ENCODE measurements at regions not wholly inside any gene's neighbourhood (a gene's known extent, or its start where the extent isn't known, plus 50 kb on each side); places are given as distances from the start of the nearest gene placed in this dataset.

- no peaks in the 10 kb centered on the region for H3K36me3 ChIP-seq
- TF ChIP-seq EP300 (IDR thresholded peaks at IDR 0.05) = no peak
- no peak for TF ChIP-seq CTCF (IDR thresholded peaks at IDR 0.05)
- 82 to 97% (median 85%) methylated on average over 2 of the region's 2 CpGs for WGBS, 5 donors
- H3K27me3 ChIP-seq = no peaks in the 10 kb centered on the region
- peaks cover 0 to 46% (median 28%) of the 10 kb centered on the region in 4 donors for H3K9me3 ChIP-seq
- intact Hi-C loops (cut with DNase I; ENCODE audit: low total_unique reads) = no loop called here
- no peak for DNase-seq
- H3K4me1 ChIP-seq = no peaks in the 10 kb centered on the region
- H3K27ac ChIP-seq = no peak overlapping the region
- H3K4me3 ChIP-seq = no peak overlapping the region
Measured at GRCh38 chrX:40844471-40844870, 109.1 kb upstream of the MED14 start.

- 20 to 52% (median 46%) methylated on average over 5 of the region's 5 CpGs for WGBS, 5 donors
- Histone ChIP-seq H3K4me3 (no peak overlapping the region), H3K27ac (peak overlapping the region in 1 of 5 donors; percentile 29), H3K9me3 (peaks cover 0 to 42% (median 23%) of the 10 kb centered on the region in 4 donors), H3K27me3 (peaks cover 0 to 6% (median 0%) of the 10 kb centered on the region in 3 donors), H3K36me3 (no peaks in the 10 kb centered on the region), H3K4me1 (no peaks in the 10 kb centered on the region)
- intact Hi-C loops (cut with DNase I; ENCODE audit: low total_unique reads) = no loop called here
- TF ChIP-seq POLR2AphosphoS5 (IDR thresholded peaks at IDR 0.05) = no peak
- TF ChIP-seq EP300 (IDR thresholded peaks at IDR 0.05) = no peak
- TF ChIP-seq CTCF (IDR thresholded peaks at IDR 0.05) = no peak
- no peak for TF ChIP-seq POLR2A (IDR thresholded peaks at IDR 0.05)
- DNase-seq = peak in 1 of 2 donors; percentile 88
Measured at GRCh38 chrX:40845331-40845911, 110.1 kb upstream of the MED14 start.

- Histone ChIP-seq H3K27ac (no peak overlapping the region), H3K36me3 (no peaks in the 10 kb centered on the region), H3K4me3 (no peak overlapping the region), H3K27me3 (peaks cover 0 to 8% (median 0%) of the 10 kb centered on the region in 3 donors), H3K9me3 (peaks cover 0 to 7% (median 0%) of the 10 kb centered on the region in 4 donors), H3K4me1 (no peaks in the 10 kb centered on the region)
- no peak for DNase-seq
- WGBS, 5 donors = 68 to 85% (median 73%) methylated on average over 5 of the region's 5 CpGs
- intact Hi-C loops (cut with DNase I; ENCODE audit: low total_unique reads) = no loop called here
- TF ChIP-seq POLR2A (IDR thresholded peaks at IDR 0.05) (no peak), POLR2AphosphoS5 (IDR thresholded peaks at IDR 0.05) (no peak), EP300 (IDR thresholded peaks at IDR 0.05) (no peak), CTCF (IDR thresholded peaks at IDR 0.05) (no peak)
Measured at GRCh38 chrX:40849906-40850823, 114.8 kb upstream of the MED14 start.

- DNase-seq = no peak
- TF ChIP-seq POLR2A (IDR thresholded peaks at IDR 0.05) (no peak), POLR2AphosphoS5 (IDR thresholded peaks at IDR 0.05) (no peak)
- Histone ChIP-seq H3K4me1 (no peaks in the 10 kb centered on the region), H3K27ac (no peak overlapping the region), H3K36me3 (no peaks in the 10 kb centered on the region), H3K4me3 (no peak overlapping the region), H3K9me3 (peaks cover 0 to 8% (median 3%) of the 10 kb centered on the region in 4 donors), H3K27me3 (peaks cover 0 to 8% (median 0%) of the 10 kb centered on the region in 3 donors)
- intact Hi-C loops (cut with DNase I; ENCODE audit: low total_unique reads) = no loop called here
Measured at GRCh38 chrX:40852586-40852985, 117.2 kb upstream of the MED14 start.
